ENCODE measurements at regions not wholly inside any gene's neighbourhood (a gene's known extent, or its start where the extent isn't known, plus 50 kb on each side); places are given as distances from the start of the nearest gene placed in this dataset.

- no peak for TF ChIP-seq CTCF (IDR thresholded peaks at IDR 0.05; ENCODE audit: low read length)
- no peak for TF ChIP-seq EZH2 (optimal IDR thresholded peaks at IDR 0.05; ENCODE audit: low read depth, low read length)
- no peak for TF ChIP-seq EZH2phosphoT487 (IDR thresholded peaks at IDR 0.05; ENCODE audit: low read length)
Observed at GRCh38 chr5:14988223-14988622, 116.6 kb upstream of the ANKH start.

Data from MM.1S (cell line).